MM.1S (cell line): ENCODE measurements at regions not wholly inside any gene's neighbourhood (a gene's known extent, or its start where the extent isn't known, plus 50 kb on each side); places are given as distances from the start of the nearest gene placed in this dataset.

Experiments used
- DNase-seq: peaks from one replicate; pipeline ENCODE4 v3.0.0-alpha.2; 2015
- H2AFZ ChIP-seq: fragments of 300-600 bp; sonication (generic); 2 replicates; pipeline ENCODE4 v1.6.0; 2016; ENCODE audit warnings: antibody characterized with exemption, low read length
- H3F3A ChIP-seq: fragments of 300-600 bp; sonication (generic); 2 replicates; pipeline ENCODE4 v1.6.1; 2016; ENCODE audit warnings: mild to moderate bottlenecking, antibody characterized with exemption, low read length, moderate library complexity, mixed read lengths; ENCODE audit not compliant: insufficient read depth
- H3K27ac ChIP-seq: fragments of 300-600 bp; sonication (generic); 2 replicates; pipeline ENCODE4 v1.5.1; 2016; ENCODE audit warnings: mild to moderate bottlenecking, low read length
- H3K27me3 ChIP-seq: fragments of 300-600 bp; sonication (generic); replicated peaks from 2 replicates; pipeline ENCODE4 v1.6.0; 2016; ENCODE audit warnings: low read length; ENCODE audit not compliant: insufficient read depth
- H3K36me3 ChIP-seq: fragments of 300-600 bp; sonication (generic); replicated peaks from 2 replicates; pipeline ENCODE4 v1.6.1; 2016; ENCODE audit warnings: mild to moderate bottlenecking, low read length, mixed read lengths; ENCODE audit not compliant: insufficient read depth
- H3K4me1 ChIP-seq: fragments of 300-600 bp; sonication (generic); 2 replicates; pipeline ENCODE4 v1.6.1; 2016; ENCODE audit warnings: low read length, mixed read lengths
- H3K4me2 ChIP-seq: fragments of 300-600 bp; sonication (generic); 2 replicates; pipeline ENCODE4 v1.6.0; 2016; ENCODE audit warnings: low read depth, low read length
- H3K4me3 ChIP-seq: fragments of 300-600 bp; sonication (generic); 2 replicates; pipeline ENCODE4 v1.5.1; 2016; ENCODE audit warnings: low read length, mixed read lengths
- H3K79me2 ChIP-seq: fragments of 300-600 bp; sonication (generic); 2 replicates; pipeline ENCODE4 v1.6.1; 2016; ENCODE audit warnings: mixed run types, low read length, mixed read lengths
- H3K9ac ChIP-seq: fragments of 300-600 bp; sonication (generic); 2 replicates; pipeline ENCODE4 v1.6.1; 2016; ENCODE audit warnings: low read length, mixed read lengths
- H3K9me2 ChIP-seq: fragments of 300-600 bp; sonication (generic); replicated peaks from 2 replicates; pipeline ENCODE4 v1.6.1; 2016; ENCODE audit warnings: mild to moderate bottlenecking, low read length, mixed read lengths; ENCODE audit not compliant: insufficient read depth
- H3K9me3 ChIP-seq: fragments of 300-600 bp; sonication (generic); replicated peaks from 2 replicates; pipeline ENCODE4 v1.6.1; 2016; ENCODE audit warnings: mild to moderate bottlenecking, low read length, mixed read lengths; ENCODE audit not compliant: insufficient read depth
- H4K20me1 ChIP-seq: fragments of 300-600 bp; sonication (generic); 2 replicates; pipeline ENCODE4 v1.6.1; 2016; ENCODE audit warnings: mild to moderate bottlenecking, low read length, moderate library complexity, mixed read lengths; ENCODE audit not compliant: insufficient read depth
- CTCF ChIP-seq: fragments of 300-600 bp; sonication (generic); IDR thresholded peaks from 2 replicates; pipeline ENCODE4 v1.5.1; 2016; ENCODE audit warnings: antibody characterized with exemption, low read length, mixed read lengths
- EZH2 ChIP-seq: fragments of 300-600 bp; sonication (generic); optimal IDR thresholded peaks from 2 replicates; pipeline ENCODE3; 2017; ENCODE audit warnings: low read depth, mild to moderate bottlenecking, antibody characterized with exemption, low read length, mixed read lengths
- EZH2phosphoT487 ChIP-seq: fragments of 300-600 bp; sonication (generic); IDR thresholded peaks from 2 replicates; pipeline ENCODE4 v1.6.1; 2018; ENCODE audit warnings: antibody characterized with exemption, low read length

- DNase-seq: no peak
- Histone ChIP-seq H3K36me3 (no peaks in the 10 kb centered on the region), H3K9me3 (no peaks in the 10 kb centered on the region), H3K4me3 (no peak overlapping the region), H3K4me1 (no peaks in the 10 kb centered on the region), H4K20me1 (no peaks in the 10 kb centered on the region), H3K4me2 (no peak overlapping the region), H3K9ac (no peak overlapping the region), H3K27ac (no peak overlapping the region), H3K9me2 (no peaks in the 10 kb centered on the region), H3F3A (no peaks in the 10 kb centered on the region), H2AFZ (no peak overlapping the region), H3K79me2 (no peaks in the 10 kb centered on the region), H3K27me3 (no peaks in the 10 kb centered on the region)
- no peak for TF ChIP-seq EZH2
- no peak for TF ChIP-seq EZH2phosphoT487
- no peak for TF ChIP-seq CTCF
Measured at GRCh38 chr2:239857591-239857990, 167.6 kb downstream of the NDUFA10 start.

- Histone ChIP-seq H3K9me3 (no peaks in the 10 kb centered on the region), H3F3A (no peaks in the 10 kb centered on the region), H4K20me1 (no peaks in the 10 kb centered on the region), H3K4me1 (no peaks in the 10 kb centered on the region), H3K27ac (no peak overlapping the region), H3K36me3 (no peaks in the 10 kb centered on the region), H2AFZ (no peak overlapping the region), H3K27me3 (no peaks in the 10 kb centered on the region), H3K79me2 (no peaks in the 10 kb centered on the region), H3K4me3 (no peak overlapping the region), H3K9me2 (no peaks in the 10 kb centered on the region), H3K4me2 (no peak overlapping the region), H3K9ac (no peak overlapping the region)
- DNase-seq: no peak
- no peak for TF ChIP-seq CTCF
- no peak for TF ChIP-seq EZH2
- no peak for TF ChIP-seq EZH2phosphoT487
Measured at GRCh38 chr2:239856620-239857285, 168.4 kb downstream of the NDUFA10 start.

- no peaks in the 10 kb centered on the region for H3K9me3 ChIP-seq
- H4K20me1 ChIP-seq: no peaks in the 10 kb centered on the region
- no peak overlapping the region for H2AFZ ChIP-seq
- H3K4me3 ChIP-seq: no peak overlapping the region
- H3F3A ChIP-seq: no peaks in the 10 kb centered on the region
- no peaks in the 10 kb centered on the region for H3K27me3 ChIP-seq
- H3K4me1 ChIP-seq: no peaks in the 10 kb centered on the region
- TF ChIP-seq EZH2phosphoT487 (no peak), CTCF (no peak), EZH2 (no peak)
- no peak for DNase-seq
- H3K36me3 ChIP-seq: no peaks in the 10 kb centered on the region
- no peaks in the 10 kb centered on the region for H3K79me2 ChIP-seq
- H3K27ac ChIP-seq: no peak overlapping the region
- no peak overlapping the region for H3K9ac ChIP-seq
- H3K4me2 ChIP-seq: no peak overlapping the region
- no peaks in the 10 kb centered on the region for H3K9me2 ChIP-seq
Measured at GRCh38 chr2:239855863-239856587, 169.1 kb downstream of the NDUFA10 start.
